NOMO-1 (cell line): ENCODE measurements at regions not wholly inside any gene's neighbourhood (a gene's known extent, or its start where the extent isn't known, plus 50 kb on each side); places are given as distances from the start of the nearest gene placed in this dataset.

ENCODE experiments used
- DNase-seq, 2 experiments: peaks; one replicate each; lab custom pipeline; 2025; ENCODE audit not compliant: unreplicated experiment in 2 of 2; lab: John Stamatoyannopoulos, UW

GRCh38 chr3:81951636-81952035, 190.2 kb upstream of the GBE1 start:
- no peak for DNase-seq

- DNase-seq: no peak
Measured at GRCh38 chr3:81951106-81951505, 189.7 kb upstream of the GBE1 start.

- no peak for DNase-seq
Measured at GRCh38 chr3:81947359-81947758, 185.9 kb upstream of the GBE1 start.

GRCh38 chr3:81938681-81939080, 177.2 kb upstream of the GBE1 start:
- no peak for DNase-seq

- no peak for DNase-seq
Measured at GRCh38 chr3:81936817-81937216, 175.4 kb upstream of the GBE1 start.

GRCh38 chr3:81932681-81933080, 171.2 kb upstream of the GBE1 start:
- DNase-seq: no peak

- peak in 1 of 2 experiments; percentile 9 for DNase-seq
Measured at GRCh38 chr3:81931265-81932251, 170.1 kb upstream of the GBE1 start.

GRCh38 chr3:81929697-81930096, 168.3 kb upstream of the GBE1 start:
- no peak for DNase-seq

- no peak for DNase-seq
Measured at GRCh38 chr3:81927811-81928210, 166.4 kb upstream of the GBE1 start.

- DNase-seq: no peak
Measured at GRCh38 chr3:81925385-81925784, 163.9 kb upstream of the GBE1 start.

GRCh38 chr3:81923038-81923437, 161.6 kb upstream of the GBE1 start:
- DNase-seq: no peak

GRCh38 chr3:81922404-81922803, 161.0 kb upstream of the GBE1 start:
- DNase-seq: no peak

- DNase-seq: no peak
Measured at GRCh38 chr3:81920816-81921215, 159.4 kb upstream of the GBE1 start.

GRCh38 chr3:81916890-81917289, 155.4 kb upstream of the GBE1 start:
- no peak for DNase-seq

GRCh38 chr3:81913886-81914663, 152.6 kb upstream of the GBE1 start:
- DNase-seq: no peak

- no peak for DNase-seq
Measured at GRCh38 chr3:81911221-81911620, 149.8 kb upstream of the GBE1 start.

GRCh38 chr3:81910244-81910852, 148.9 kb upstream of the GBE1 start:
- peak in 1 of 2 experiments; percentile 25 for DNase-seq

GRCh38 chr3:81909796-81910195, 148.4 kb upstream of the GBE1 start:
- no peak for DNase-seq

GRCh38 chr3:81908561-81908960, 147.1 kb upstream of the GBE1 start:
- DNase-seq: peak; percentile 8 to 26

- DNase-seq: no peak
Measured at GRCh38 chr3:81898336-81898735, 136.9 kb upstream of the GBE1 start.

- no peak for DNase-seq
Measured at GRCh38 chr3:81894598-81894997, 133.2 kb upstream of the GBE1 start.
